NT2/D1 (cell line): ENCODE measurements at regions not wholly inside any gene's neighbourhood (a gene's known extent, or its start where the extent isn't known, plus 50 kb on each side); places are given as distances from the start of the nearest gene placed in this dataset.

ENCODE experiments used
- DNase-seq: peaks from one replicate; pipeline ENCODE4 v3.0.0-alpha.2; 2011; ENCODE audit warnings: low read depth, low spot score
- H3K27me3 ChIP-seq: 2 replicates; pipeline ENCODE4 v1.6.0; 2011; ENCODE audit warnings: mild to moderate bottlenecking; ENCODE audit not compliant: insufficient read length, insufficient read depth
- H3K36me3 ChIP-seq: 2 replicates; pipeline ENCODE4 v1.6.1; 2011; ENCODE audit warnings: mild to moderate bottlenecking, low read length, mixed read lengths; ENCODE audit not compliant: insufficient read depth, insufficient read length
- H3K4me1 ChIP-seq: 2 replicates; pipeline ENCODE4 v1.5.1; 2011; ENCODE audit not compliant: insufficient read depth, insufficient read length
- H3K4me3 ChIP-seq: 2 replicates; pipeline ENCODE4 v1.5.1; 2011; ENCODE audit warnings: low read depth; ENCODE audit not compliant: insufficient read length
- H3K9ac ChIP-seq: 2 replicates; pipeline ENCODE4 v1.6.0; 2011; ENCODE audit warnings: low read depth; ENCODE audit not compliant: insufficient read length
- H3K9me3 ChIP-seq: 2 replicates; pipeline ENCODE4 v1.5.1; 2011; ENCODE audit warnings: mild to moderate bottlenecking, low read length; ENCODE audit not compliant: insufficient read depth
- SUZ12 ChIP-seq: IDR thresholded peaks from 2 replicates; pipeline ENCODE4 v1.6.1; 2011; ENCODE audit not compliant: insufficient read length, insufficient read depth; ENCODE audit errors: extremely low read depth
- YY1 ChIP-seq: IDR thresholded peaks from 2 replicates; pipeline ENCODE4 v1.6.1; 2011; ENCODE audit not compliant: insufficient read length, insufficient read depth
- ZNF274 ChIP-seq: IDR thresholded peaks from 2 replicates; pipeline ENCODE4 v1.6.1; 2011; ENCODE audit warnings: mild to moderate bottlenecking, low read depth, low read length

GRCh38 chr2:37425408-37425807 is 81.0 kb downstream of the QPCT start:
- Histone ChIP-seq H3K4me3 (no peak overlapping the region), H3K36me3 (no peaks in the 10 kb centered on the region), H3K27me3 (no peaks in the 10 kb centered on the region), H3K9me3 (no peaks in the 10 kb centered on the region), H3K4me1 (no peaks in the 10 kb centered on the region), H3K9ac (no peak overlapping the region)
- no peak for TF ChIP-seq SUZ12
- TF ChIP-seq YY1: no peak
- TF ChIP-seq ZNF274: no peak
- DNase-seq: no peak

- Histone ChIP-seq H3K36me3 (no peaks in the 10 kb centered on the region), H3K4me1 (no peaks in the 10 kb centered on the region), H3K9me3 (no peaks in the 10 kb centered on the region), H3K27me3 (no peaks in the 10 kb centered on the region), H3K9ac (no peak overlapping the region), H3K4me3 (no peak overlapping the region)
- DNase-seq: no peak
- no peak for TF ChIP-seq SUZ12
- TF ChIP-seq YY1: no peak
- TF ChIP-seq ZNF274: no peak
Observed at GRCh38 chr2:37427241-37427640, 82.8 kb downstream of the QPCT start.

- no peak overlapping the region for H3K4me3 ChIP-seq
- DNase-seq: no peak
- H3K9ac ChIP-seq: no peak overlapping the region
- no peak for TF ChIP-seq ZNF274
- TF ChIP-seq YY1: no peak
- H3K27me3 ChIP-seq: no peaks in the 10 kb centered on the region
- H3K4me1 ChIP-seq: no peaks in the 10 kb centered on the region
- H3K9me3 ChIP-seq: peaks cover 7% of the 10 kb centered on the region
- no peaks in the 10 kb centered on the region for H3K36me3 ChIP-seq
Observed at GRCh38 chr2:37436323-37436722, 91.9 kb downstream of the QPCT start.

- no peak overlapping the region for H3K4me3 ChIP-seq
- H3K9ac ChIP-seq: no peak overlapping the region
- H3K36me3 ChIP-seq: no peaks in the 10 kb centered on the region
- peaks cover 12% of the 10 kb centered on the region for H3K9me3 ChIP-seq
- H3K4me1 ChIP-seq: no peaks in the 10 kb centered on the region
- no peak for DNase-seq
- H3K27me3 ChIP-seq: no peaks in the 10 kb centered on the region
- TF ChIP-seq YY1 (no peak), SUZ12 (no peak), ZNF274 (no peak)
Observed at GRCh38 chr2:37439131-37439642, 94.8 kb downstream of the QPCT start.

- H3K4me3 ChIP-seq: no peak overlapping the region
- H3K4me1 ChIP-seq: no peaks in the 10 kb centered on the region
- TF ChIP-seq YY1: no peak
- no peak for TF ChIP-seq SUZ12
- no peak for TF ChIP-seq ZNF274
- no peak overlapping the region for H3K9ac ChIP-seq
- no peaks in the 10 kb centered on the region for H3K27me3 ChIP-seq
- peaks cover 12% of the 10 kb centered on the region for H3K9me3 ChIP-seq
- no peaks in the 10 kb centered on the region for H3K36me3 ChIP-seq
- DNase-seq: no peak
Observed at GRCh38 chr2:37441055-37441454, 96.6 kb downstream of the QPCT start.

GRCh38 chr2:37443082-37443481 is 98.7 kb downstream of the QPCT start:
- no peak for TF ChIP-seq SUZ12
- TF ChIP-seq ZNF274: no peak
- no peak for TF ChIP-seq YY1
- Histone ChIP-seq H3K27me3 (no peaks in the 10 kb centered on the region), H3K4me3 (no peak overlapping the region), H3K9ac (no peak overlapping the region), H3K9me3 (peaks cover 12% of the 10 kb centered on the region), H3K36me3 (no peaks in the 10 kb centered on the region), H3K4me1 (no peaks in the 10 kb centered on the region)
- DNase-seq: no peak

- H3K36me3 ChIP-seq: no peaks in the 10 kb centered on the region
- H3K4me3 ChIP-seq: no peak overlapping the region
- H3K4me1 ChIP-seq: no peaks in the 10 kb centered on the region
- TF ChIP-seq ZNF274: no peak
- no peak for TF ChIP-seq YY1
- no peak for TF ChIP-seq SUZ12
- DNase-seq: no peak
- H3K9ac ChIP-seq: no peak overlapping the region
- H3K27me3 ChIP-seq: no peaks in the 10 kb centered on the region
- H3K9me3 ChIP-seq: no peaks in the 10 kb centered on the region
Observed at GRCh38 chr2:37447446-37447845, 103.0 kb downstream of the QPCT start.
